ENCODE measurements at regions not wholly inside any gene's neighbourhood (a gene's known extent, or its start where the extent isn't known, plus 50 kb on each side); places are given as distances from the start of the nearest gene placed in this dataset.
A peak's percentile ranks its signal among the peaks of the same experiment; 100 is the strongest.

- DNase-seq = no peak
These were observed 193.7 kb downstream of the TTC39B start for GRCh38 chr9:15113288-15113687.

- DNase-seq = no peak
These were observed 195.9 kb downstream of the TTC39B start for GRCh38 chr9:15111071-15111470.

- peak; percentile 46 for DNase-seq
These were observed 194.7 kb upstream of the FREM1 start for GRCh38 chr9:15104826-15105420.

GRCh38 chr9:15103290-15103689, 193.1 kb upstream of the FREM1 start:
- DNase-seq = no peak

GRCh38 chr9:15101095-15101494, 190.9 kb upstream of the FREM1 start:
- no peak for DNase-seq

- DNase-seq = no peak
These were observed 190.3 kb upstream of the FREM1 start for GRCh38 chr9:15100571-15100970.

GRCh38 chr9:15096972-15097371, 186.7 kb upstream of the FREM1 start:
- no peak for DNase-seq

- peak; percentile 12 for DNase-seq
These were observed 176.6 kb upstream of the FREM1 start for GRCh38 chr9:15086778-15087324.

GRCh38 chr9:15086156-15086763, 176.0 kb upstream of the FREM1 start:
- no peak for DNase-seq

- no peak for DNase-seq
These were observed 171.0 kb upstream of the FREM1 start for GRCh38 chr9:15081021-15081753.

GRCh38 chr9:15080401-15080800, 170.2 kb upstream of the FREM1 start:
- DNase-seq = no peak

GRCh38 chr9:15079989-15080388, 169.8 kb upstream of the FREM1 start:
- no peak for DNase-seq

- DNase-seq = no peak
These were observed 167.9 kb upstream of the FREM1 start for GRCh38 chr9:15077946-15078729.

- no peak for DNase-seq
These were observed 163.4 kb upstream of the FREM1 start for GRCh38 chr9:15073620-15074019.

GRCh38 chr9:15070716-15071115, 160.5 kb upstream of the FREM1 start:
- DNase-seq = no peak

- no peak for DNase-seq
These were observed 158.9 kb upstream of the FREM1 start for GRCh38 chr9:15069106-15069505.

GRCh38 chr9:15068261-15068660, 158.0 kb upstream of the FREM1 start:
- DNase-seq = no peak

- DNase-seq = no peak
These were observed 148.8 kb upstream of the FREM1 start for GRCh38 chr9:15059003-15059402.

- no peak for DNase-seq
These were observed 148.0 kb upstream of the FREM1 start for GRCh38 chr9:15058236-15058635.

- DNase-seq = peak; percentile 29
These were observed 145.1 kb upstream of the FREM1 start for GRCh38 chr9:15055284-15055683.

- no peak for DNase-seq
These were observed 138.5 kb upstream of the FREM1 start for GRCh38 chr9:15048772-15049171.

GRCh38 chr9:15047028-15047551, 136.9 kb upstream of the FREM1 start:
- no peak for DNase-seq

- no peak for DNase-seq
These were observed 123.1 kb upstream of the FREM1 start for GRCh38 chr9:15033316-15033715.
